Muscle of leg (tissue), 3 donors: ENCODE measurements at regions not wholly inside any gene's neighbourhood (a gene's known extent, or its start where the extent isn't known, plus 50 kb on each side); places are given as distances from the start of the nearest gene placed in this dataset.

ENCODE experiments used
- DNase-seq: peaks from one replicate; pipeline ENCODE4 v3.0.0; 2013
- H3K27ac ChIP-seq: one replicate; pipeline ENCODE4 v1.5.1; 2013; ENCODE audit warnings: mild to moderate bottlenecking, low read length, control low read depth
- H3K27me3 ChIP-seq: one replicate; pipeline ENCODE4 v1.6.1; 2013; ENCODE audit warnings: low read length; ENCODE audit not compliant: control insufficient read depth, insufficient read depth
- H3K36me3 ChIP-seq: one replicate; pipeline ENCODE4 v1.6.1; 2013; ENCODE audit warnings: low read length; ENCODE audit not compliant: control insufficient read depth, insufficient read depth
- H3K4me1 ChIP-seq: one replicate; pipeline ENCODE4 v1.6.1; 2013; ENCODE audit warnings: low read length; ENCODE audit not compliant: control insufficient read depth, insufficient read depth
- H3K4me3 ChIP-seq: one replicate; pipeline ENCODE4 v1.5.1; 2013; ENCODE audit warnings: low read length, control low read depth
- H3K9me3 ChIP-seq: replicated peaks from 2 replicates; pipeline ENCODE4 v1.6.1; 2013; ENCODE audit warnings: low read depth, low read length; ENCODE audit not compliant: control insufficient read depth
- WGBS: methylation state at CpG from one replicate; pipeline ENCODE4 v1.1.5; 2013; ENCODE audit warnings: missing lambda C conversion rate; ENCODE audit not compliant: insufficient coverage; 5-methylcytosine and 5-hydroxymethylcytosine counted together

DNA sequence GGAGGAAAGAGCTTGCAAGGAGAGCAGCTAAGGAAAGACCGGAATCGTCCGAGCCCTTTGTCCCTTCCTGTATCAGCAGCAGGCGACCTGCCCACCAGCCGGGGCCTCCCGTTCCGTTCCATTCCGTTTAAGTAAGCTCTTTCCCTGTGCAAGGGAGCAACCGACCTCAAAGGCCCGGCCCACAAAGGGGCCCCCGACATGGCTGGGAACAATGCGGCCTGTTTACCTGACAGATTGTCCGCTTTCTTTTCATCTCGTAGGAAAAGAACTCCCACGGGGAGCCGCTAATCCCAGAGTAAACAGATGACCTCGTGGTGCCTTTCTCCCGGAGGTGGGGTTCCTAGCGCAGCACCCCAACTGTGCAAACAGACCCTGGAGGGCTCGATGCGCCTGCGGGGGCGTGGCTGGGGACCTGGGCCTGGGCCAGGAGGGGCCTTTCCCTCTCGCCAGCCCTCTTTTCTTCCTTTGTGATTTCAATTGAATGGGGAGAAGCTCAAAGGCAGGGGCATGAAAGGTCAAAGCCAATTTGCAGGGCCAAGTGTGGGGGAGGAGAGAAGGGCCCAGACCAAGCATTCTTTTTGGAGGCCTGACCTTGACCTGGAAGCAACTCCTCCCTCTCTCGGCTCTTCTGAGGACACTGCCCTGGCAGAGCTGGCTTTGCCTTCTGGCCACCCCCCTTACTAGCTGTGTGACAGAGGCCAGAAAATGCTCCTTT is 120.2 kb downstream of the INHBB start:
- H3K4me1 ChIP-seq, result peaks cover 29% of the 10 kb centered on the region
- peak; percentile 41 for DNase-seq
- no peaks in the 10 kb centered on the region for H3K9me3 ChIP-seq
- H3K4me3 ChIP-seq, result no peak overlapping the region
- WGBS, result 23% methylated on average over 19 of the region's 25 CpGs
- H3K27ac ChIP-seq, result no peak overlapping the region
- peaks cover 2% of the 10 kb centered on the region for H3K27me3 ChIP-seq
- H3K36me3 ChIP-seq, result no peaks in the 10 kb centered on the region

DNA sequence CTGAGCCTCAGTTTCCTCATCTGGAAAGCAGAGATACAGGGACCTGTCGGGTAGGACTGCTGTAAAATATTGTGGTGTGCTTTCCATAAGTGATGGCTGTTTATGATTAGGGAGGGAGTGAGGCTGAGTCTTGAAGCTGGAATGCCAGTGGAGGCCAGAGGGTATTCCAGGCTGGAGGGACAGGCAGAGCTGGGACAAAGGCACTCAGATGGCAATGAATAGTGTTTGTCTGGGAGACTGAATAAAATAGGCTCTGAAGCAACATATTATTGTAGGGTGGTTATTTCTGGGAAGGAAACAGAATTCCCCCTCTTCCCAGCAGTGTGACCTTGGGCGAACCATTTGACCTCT is 120.7 kb downstream of the INHBB start:
- DNase-seq, result no peak
- Histone ChIP-seq H3K9me3 (no peaks in the 10 kb centered on the region), H3K4me3 (no peak overlapping the region), H3K27me3 (peaks cover 2% of the 10 kb centered on the region), H3K27ac (no peak overlapping the region), H3K4me1 (peaks cover 33% of the 10 kb centered on the region), H3K36me3 (no peaks in the 10 kb centered on the region)
- WGBS, result 89% methylated on average over 1 of the region's 2 CpGs

DNA sequence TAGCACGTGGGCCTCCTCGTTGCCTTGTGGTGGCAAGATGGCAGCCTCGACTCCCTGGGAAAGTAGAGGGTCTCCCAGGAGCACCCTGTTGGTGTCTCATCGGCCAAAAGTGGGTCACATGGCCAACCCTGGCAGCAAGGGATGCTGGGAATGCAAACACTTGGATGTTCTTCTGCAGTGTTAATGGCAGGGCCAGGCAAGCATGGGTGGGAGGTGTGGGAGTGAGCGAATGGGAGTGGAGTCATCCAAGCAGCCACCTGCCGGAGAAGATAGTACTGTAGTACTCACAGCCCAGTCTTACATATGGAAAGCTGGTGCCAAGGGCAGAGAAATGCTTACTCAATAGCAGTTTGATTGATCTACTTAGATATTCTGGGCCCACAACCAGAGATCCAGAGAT is 122.2 kb downstream of the INHBB start:
- H3K4me1 ChIP-seq, result peaks cover 33% of the 10 kb centered on the region
- H3K9me3 ChIP-seq, result peaks cover 5% of the 10 kb centered on the region
- no peaks in the 10 kb centered on the region for H3K36me3 ChIP-seq
- H3K27ac ChIP-seq, result no peak overlapping the region
- H3K27me3 ChIP-seq, result peaks cover 3% of the 10 kb centered on the region
- 87% methylated on average over 4 of the region's 6 CpGs for WGBS
- H3K4me3 ChIP-seq, result no peak overlapping the region
- DNase-seq, result no peak

DNA sequence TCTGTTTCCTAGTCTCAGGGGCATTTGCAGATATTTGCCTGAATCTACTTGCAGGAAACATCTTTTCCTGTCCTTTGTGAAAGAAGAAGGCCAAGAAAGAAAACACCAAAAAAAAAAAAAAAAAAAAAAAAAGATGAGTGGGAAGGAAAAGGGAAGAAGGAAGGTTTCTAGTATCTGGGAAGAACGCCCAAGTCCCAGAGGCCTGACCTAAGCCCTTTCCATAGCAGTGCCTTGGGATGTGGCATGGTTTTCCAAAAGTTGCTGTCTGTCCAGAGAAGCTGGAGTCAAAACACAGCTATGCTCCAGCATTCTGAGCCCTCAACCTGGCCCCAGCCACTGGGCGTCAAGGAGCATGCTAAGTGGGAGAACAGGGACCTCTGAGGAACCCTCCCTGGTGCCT is 123.5 kb downstream of the INHBB start:
- H3K9me3 ChIP-seq, result peaks cover 5% of the 10 kb centered on the region
- peaks cover 28% of the 10 kb centered on the region for H3K4me1 ChIP-seq
- H3K27ac ChIP-seq, result no peak overlapping the region
- peak; percentile 73 for DNase-seq
- WGBS, result 43% methylated on average over 1 of the region's 2 CpGs
- no peaks in the 10 kb centered on the region for H3K36me3 ChIP-seq
- H3K4me3 ChIP-seq, result no peak overlapping the region
- peaks cover 2% of the 10 kb centered on the region for H3K27me3 ChIP-seq

DNA sequence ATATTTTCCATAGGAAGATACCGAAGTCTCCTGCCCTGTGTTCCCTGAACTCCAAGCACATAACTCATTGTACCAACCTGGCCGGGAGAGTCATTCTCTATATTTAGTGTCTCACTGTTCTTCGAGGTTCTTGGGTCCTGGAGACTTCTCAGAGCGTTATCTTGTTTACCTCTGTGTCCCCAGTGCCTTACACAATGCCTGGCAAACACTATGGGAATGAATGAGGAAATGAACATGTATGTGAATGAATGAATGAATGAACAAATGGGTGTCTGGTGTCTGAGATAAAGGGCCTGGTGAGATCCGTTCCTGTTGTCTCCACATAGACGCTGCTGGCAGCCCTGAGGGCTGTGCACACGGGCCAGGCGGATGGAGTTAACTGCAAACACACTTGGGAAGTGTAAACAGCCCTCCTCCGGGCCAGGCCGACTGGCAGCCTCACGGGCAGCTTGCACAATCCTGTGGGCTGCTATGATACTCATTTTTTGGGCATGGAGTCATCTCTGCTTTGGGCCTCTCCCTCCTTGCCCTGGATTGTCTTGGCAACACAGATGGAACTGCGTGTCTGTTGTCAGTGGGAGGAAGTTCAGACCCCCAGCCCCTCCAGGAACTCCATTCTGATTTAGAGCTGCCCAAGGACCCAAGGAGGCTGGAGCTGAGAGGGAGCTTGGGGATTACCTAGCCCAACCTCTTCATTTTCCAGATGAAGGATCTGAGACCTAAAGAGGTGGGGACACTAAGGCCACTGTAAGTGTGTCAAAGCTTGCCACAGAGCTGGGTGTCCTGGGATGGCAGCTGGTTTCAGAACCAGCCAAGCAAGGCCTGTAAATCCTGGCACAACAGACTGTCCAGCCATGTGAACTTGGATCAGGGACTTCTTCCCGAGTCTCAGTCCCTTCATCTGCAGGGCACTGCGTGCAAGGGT is 124.4 kb downstream of the INHBB start:
- Histone ChIP-seq H3K4me1 (peaks cover 26% of the 10 kb centered on the region), H3K36me3 (no peaks in the 10 kb centered on the region), H3K4me3 (no peak overlapping the region), H3K9me3 (peaks cover 5% of the 10 kb centered on the region), H3K27ac (peak overlapping the region; percentile 79), H3K27me3 (peaks cover 2% of the 10 kb centered on the region)
- peak; percentile 67 for DNase-seq
- WGBS, result 44% methylated on average over 8 of the region's 14 CpGs

DNA sequence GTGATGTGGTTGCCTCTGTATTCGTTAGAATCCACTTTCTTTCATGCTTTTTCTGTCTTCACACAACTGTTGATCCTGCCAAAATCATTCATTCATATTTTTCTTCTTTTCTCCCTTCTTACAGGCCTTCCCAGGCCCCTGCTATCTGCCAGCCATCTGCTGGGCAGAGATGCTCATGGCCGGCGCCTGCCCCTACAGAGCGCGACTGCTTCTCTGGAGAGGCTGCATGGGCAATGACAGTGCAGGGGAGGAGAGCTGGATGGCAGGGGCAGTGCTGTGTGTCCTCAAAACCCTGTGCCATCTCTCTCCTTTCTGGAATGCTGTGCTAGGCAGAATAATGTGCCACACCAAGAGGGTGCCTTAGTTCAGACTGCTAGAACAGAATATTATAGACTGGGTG is 125.2 kb downstream of the INHBB start:
- Histone ChIP-seq H3K36me3 (no peaks in the 10 kb centered on the region), H3K4me1 (peaks cover 20% of the 10 kb centered on the region), H3K4me3 (no peak overlapping the region), H3K9me3 (peaks cover 5% of the 10 kb centered on the region), H3K27me3 (peaks cover 2% of the 10 kb centered on the region), H3K27ac (peak overlapping the region; percentile 79)
- DNase-seq, result no peak
- WGBS, result 92% methylated on average over 5 of the region's 5 CpGs

DNA sequence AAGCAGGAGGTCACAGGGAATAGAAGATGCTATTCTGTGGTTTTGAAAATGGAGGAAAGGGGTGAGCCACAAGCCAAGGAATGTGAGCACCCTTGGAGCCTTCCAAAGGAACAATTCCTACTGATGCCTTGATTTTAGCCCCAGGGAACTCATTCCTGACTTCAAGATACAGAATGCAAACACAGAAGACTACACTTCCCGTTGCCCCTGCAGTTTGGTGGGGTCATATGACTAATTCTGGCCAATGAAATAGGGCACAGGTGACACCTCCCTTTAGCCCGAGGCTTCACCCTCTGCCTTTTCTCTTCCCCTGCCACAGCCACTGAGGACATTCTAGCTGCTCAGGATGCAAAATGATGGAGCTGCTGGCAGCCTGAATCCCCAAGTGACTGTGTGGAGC is 126.1 kb downstream of the INHBB start:
- H3K27me3 ChIP-seq, result peaks cover 2% of the 10 kb centered on the region
- peaks cover 17% of the 10 kb centered on the region for H3K4me1 ChIP-seq
- no peaks in the 10 kb centered on the region for H3K36me3 ChIP-seq
- 86% methylated on average over 1 of the region's 2 CpGs for WGBS
- H3K4me3 ChIP-seq, result no peak overlapping the region
- H3K27ac ChIP-seq, result no peak overlapping the region
- peaks cover 5% of the 10 kb centered on the region for H3K9me3 ChIP-seq
- DNase-seq, result no peak

DNA sequence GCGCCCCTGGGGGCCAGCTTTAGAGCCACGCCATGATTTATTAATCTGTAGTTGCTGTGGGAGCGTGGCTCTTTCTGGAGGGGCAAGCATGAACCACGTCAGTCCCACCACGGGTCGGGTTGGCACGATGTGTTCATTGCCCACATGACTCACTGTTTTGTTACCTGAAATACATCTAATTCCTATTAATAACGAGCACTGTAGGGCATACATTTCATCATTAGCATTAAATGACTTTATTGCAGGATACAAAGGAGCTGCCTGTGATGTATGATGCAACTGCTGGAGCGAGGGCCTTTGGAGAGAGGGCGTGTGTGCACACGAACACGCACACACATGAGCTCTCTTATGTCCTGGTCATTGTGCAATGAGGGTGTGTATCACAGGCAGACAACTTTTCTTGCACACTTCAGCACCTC is 127.0 kb downstream of the INHBB start:
- Histone ChIP-seq H3K9me3 (peaks cover 5% of the 10 kb centered on the region), H3K27ac (no peak overlapping the region), H3K27me3 (peaks cover 2% of the 10 kb centered on the region), H3K36me3 (no peaks in the 10 kb centered on the region), H3K4me1 (peaks cover 21% of the 10 kb centered on the region), H3K4me3 (no peak overlapping the region)
- 100% methylated on average over 1 of the region's 12 CpGs for WGBS
- no peak for DNase-seq

DNA sequence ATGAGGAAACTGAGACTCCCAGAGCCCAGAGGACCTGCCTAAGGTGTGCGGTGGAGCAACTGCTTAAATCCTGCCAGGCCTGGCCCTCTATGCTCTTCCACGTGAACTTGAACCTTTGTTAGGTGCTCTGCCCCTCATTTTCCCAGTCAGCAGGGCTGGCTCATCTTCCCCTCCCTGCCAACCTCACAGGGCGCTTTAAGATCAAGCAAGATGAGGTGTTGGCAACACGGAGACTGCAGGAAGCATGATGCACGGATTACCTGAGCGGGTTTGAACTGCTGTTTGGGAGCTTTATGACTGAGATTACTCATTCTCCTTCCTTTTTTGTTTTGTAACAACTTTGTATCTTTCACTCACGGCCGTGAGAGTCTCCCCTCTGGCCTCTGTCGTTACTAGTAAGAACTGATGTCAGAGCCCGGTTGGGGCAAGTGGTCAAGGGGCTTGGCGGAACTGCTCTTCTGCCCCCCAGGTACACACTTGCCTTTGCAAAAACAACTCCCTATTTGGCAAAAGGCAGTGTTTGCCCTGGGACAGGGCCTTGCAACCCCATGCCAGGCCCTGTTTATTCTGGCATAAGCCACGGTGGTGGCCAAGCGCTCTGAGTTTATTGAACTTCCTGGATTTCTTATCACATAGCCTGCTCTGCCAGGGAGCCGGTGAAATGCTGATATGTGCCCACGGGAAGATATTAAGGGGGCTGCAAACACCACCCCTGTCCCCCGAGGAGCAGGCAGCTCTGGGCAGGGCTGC is 127.8 kb downstream of the INHBB start:
- WGBS, result 73% methylated on average over 12 of the region's 16 CpGs
- H3K27ac ChIP-seq, result no peak overlapping the region
- no peaks in the 10 kb centered on the region for H3K36me3 ChIP-seq
- no peak overlapping the region for H3K4me3 ChIP-seq
- H3K9me3 ChIP-seq, result peaks cover 5% of the 10 kb centered on the region
- H3K27me3 ChIP-seq, result peaks cover 2% of the 10 kb centered on the region
- DNase-seq, result no peak
- peaks cover 25% of the 10 kb centered on the region for H3K4me1 ChIP-seq

DNA sequence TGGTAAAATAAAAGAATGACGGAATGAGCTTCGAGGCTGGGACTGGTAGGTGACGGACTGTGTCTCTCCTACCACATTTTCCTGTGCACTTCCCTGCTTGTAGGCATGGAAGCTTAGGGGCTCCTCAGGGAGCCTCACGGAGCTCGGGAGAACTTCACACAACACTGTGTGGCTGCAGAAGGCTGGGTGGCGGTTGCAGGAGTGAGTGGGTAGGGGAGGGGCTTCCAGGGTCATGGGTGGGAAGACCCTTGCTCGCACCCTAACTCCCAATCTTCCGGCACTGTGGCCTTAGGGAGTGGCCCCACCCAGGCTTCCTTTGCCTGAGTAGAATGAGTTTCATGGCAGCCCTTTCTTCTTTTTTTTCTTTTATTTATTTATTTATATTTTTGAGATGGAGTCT is 128.6 kb downstream of the INHBB start:
- peaks cover 2% of the 10 kb centered on the region for H3K27me3 ChIP-seq
- H3K27ac ChIP-seq, result no peak overlapping the region
- no peaks in the 10 kb centered on the region for H3K36me3 ChIP-seq
- DNase-seq, result no peak
- H3K4me1 ChIP-seq, result peaks cover 25% of the 10 kb centered on the region
- WGBS, result no CpG with 5 or more reads among the region's 8 CpGs
- peaks cover 5% of the 10 kb centered on the region for H3K9me3 ChIP-seq
- no peak overlapping the region for H3K4me3 ChIP-seq
